ENCODE measurements at regions not wholly inside any gene's neighbourhood (a gene's known extent, or its start where the extent isn't known, plus 50 kb on each side); places are given as distances from the start of the nearest gene placed in this dataset.

DNA sequence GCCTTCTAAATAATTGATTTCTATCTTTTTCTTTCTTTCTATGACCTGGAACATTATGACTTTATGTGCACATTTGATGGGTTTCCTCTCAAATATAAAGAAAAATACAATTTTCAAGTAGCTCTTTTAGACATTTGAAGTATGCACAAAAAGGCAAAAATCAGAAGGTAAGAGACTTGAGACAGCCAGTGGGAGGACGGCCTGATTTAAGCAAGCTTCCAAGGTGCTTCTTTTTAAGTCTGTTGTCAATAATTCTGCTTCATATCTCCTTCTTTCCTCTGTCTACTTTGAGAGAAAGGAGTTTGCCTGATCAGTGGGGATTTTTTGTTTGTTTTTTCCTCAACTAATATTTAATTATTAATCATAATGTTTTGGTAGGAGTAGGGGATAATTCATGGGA is 188.2 kb upstream of the ARHGAP20 start:
- TF ChIP-seq, protein P1, sequence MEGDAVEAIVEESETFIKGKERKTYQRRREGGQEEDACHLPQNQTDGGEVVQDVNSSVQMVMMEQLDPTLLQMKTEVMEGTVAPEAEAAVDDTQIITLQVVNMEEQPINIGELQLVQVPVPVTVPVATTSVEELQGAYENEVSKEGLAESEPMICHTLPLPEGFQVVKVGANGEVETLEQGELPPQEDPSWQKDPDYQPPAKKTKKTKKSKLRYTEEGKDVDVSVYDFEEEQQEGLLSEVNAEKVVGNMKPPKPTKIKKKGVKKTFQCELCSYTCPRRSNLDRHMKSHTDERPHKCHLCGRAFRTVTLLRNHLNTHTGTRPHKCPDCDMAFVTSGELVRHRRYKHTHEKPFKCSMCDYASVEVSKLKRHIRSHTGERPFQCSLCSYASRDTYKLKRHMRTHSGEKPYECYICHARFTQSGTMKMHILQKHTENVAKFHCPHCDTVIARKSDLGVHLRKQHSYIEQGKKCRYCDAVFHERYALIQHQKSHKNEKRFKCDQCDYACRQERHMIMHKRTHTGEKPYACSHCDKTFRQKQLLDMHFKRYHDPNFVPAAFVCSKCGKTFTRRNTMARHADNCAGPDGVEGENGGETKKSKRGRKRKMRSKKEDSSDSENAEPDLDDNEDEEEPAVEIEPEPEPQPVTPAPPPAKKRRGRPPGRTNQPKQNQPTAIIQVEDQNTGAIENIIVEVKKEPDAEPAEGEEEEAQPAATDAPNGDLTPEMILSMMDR (IDR thresholded peaks at IDR 0.05), result no peak
- no peak for TF ChIP-seq POLR2A (IDR thresholded peaks at IDR 0.05)

Measured in testis (tissue), 2 donors.